Gastrocnemius medialis (tissue), 4 donors: ENCODE measurements at regions not wholly inside any gene's neighbourhood (a gene's known extent, or its start where the extent isn't known, plus 50 kb on each side); places are given as distances from the start of the nearest gene placed in this dataset.

Experiments used
- POLR2A ChIP-seq, 2 donors: fragments of 450-650 bp; IDR thresholded peaks; one replicate each; pipeline ENCODE4 v1.6.1; 2017; ENCODE audit warnings: antibody characterized with exemption in 2 of 2, mild to moderate bottlenecking in 2 of 2, moderate library complexity in 2 of 2
- TF ChIP-seq, protein P1 (sequence below), 5 experiments: fragments of 450-650 bp in 3 of 5; fragments of 200-600 bp in 2 of 5; sonication (generic) in 2 of 5; IDR thresholded peaks in 4 of 5; conservative IDR thresholded peaks in 1 of 5; 1 replicate in 4 of 5; 2 replicates in 1 of 5; pipeline ENCODE4 v1.5.1; 2016 to 2019; ENCODE audit warnings: antibody characterized with exemption in 5 of 5, mild to moderate bottlenecking in 3 of 5, moderate library complexity in 3 of 5

DNA sequence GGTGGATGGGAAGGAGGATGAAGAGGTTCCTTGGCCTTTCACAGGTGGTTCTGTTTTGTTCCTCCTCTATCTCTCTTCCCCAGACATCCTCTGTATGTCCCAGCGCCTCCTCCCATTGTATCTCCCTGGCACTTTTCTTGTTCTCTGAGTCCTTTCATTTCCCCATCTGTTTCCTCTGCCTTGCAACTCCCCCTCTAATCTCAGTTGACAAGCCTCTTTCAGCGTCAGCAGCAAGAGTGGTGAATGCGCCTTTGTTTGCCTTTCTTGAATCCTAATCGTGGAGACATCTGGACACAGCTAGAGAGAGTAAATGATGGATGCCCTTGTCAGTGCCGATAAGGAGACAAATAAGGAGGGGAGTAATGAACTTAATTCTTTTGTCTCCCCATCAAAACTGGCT is 167.0 kb downstream of the NDUFA10 start:
- TF ChIP-seq, protein P1, sequence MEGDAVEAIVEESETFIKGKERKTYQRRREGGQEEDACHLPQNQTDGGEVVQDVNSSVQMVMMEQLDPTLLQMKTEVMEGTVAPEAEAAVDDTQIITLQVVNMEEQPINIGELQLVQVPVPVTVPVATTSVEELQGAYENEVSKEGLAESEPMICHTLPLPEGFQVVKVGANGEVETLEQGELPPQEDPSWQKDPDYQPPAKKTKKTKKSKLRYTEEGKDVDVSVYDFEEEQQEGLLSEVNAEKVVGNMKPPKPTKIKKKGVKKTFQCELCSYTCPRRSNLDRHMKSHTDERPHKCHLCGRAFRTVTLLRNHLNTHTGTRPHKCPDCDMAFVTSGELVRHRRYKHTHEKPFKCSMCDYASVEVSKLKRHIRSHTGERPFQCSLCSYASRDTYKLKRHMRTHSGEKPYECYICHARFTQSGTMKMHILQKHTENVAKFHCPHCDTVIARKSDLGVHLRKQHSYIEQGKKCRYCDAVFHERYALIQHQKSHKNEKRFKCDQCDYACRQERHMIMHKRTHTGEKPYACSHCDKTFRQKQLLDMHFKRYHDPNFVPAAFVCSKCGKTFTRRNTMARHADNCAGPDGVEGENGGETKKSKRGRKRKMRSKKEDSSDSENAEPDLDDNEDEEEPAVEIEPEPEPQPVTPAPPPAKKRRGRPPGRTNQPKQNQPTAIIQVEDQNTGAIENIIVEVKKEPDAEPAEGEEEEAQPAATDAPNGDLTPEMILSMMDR (IDR thresholded peaks at IDR 0.05 in 4 of 5, conservative IDR thresholded peaks at IDR 0.05 in 1 of 5) = no peak
- TF ChIP-seq POLR2A (IDR thresholded peaks at IDR 0.05) = no peak
